Natural killer cell (primary cell): ENCODE measurements at regions not wholly inside any gene's neighbourhood (a gene's known extent, or its start where the extent isn't known, plus 50 kb on each side); places are given as distances from the start of the nearest gene placed in this dataset.

Source experiments
- ATAC-seq, 3 donors: fragments of 150-1000 bp in 2 of 3; fragments of 200-7000 bp in 1 of 3; cut with Tn5 transposase; 1 replicate in 1 of 3; 2 replicates in 2 of 3; pipeline ENCODE4 v1.10.0; 2021; ENCODE audit warnings: mild to moderate bottlenecking in 2 of 3, moderate library complexity in 2 of 3
- DNase-seq, 2 donors: peaks; one replicate each; pipeline versions ENCODE4 v3.0.0 to v3.0.0-alpha.2; 2013 to 2021; ENCODE audit warnings: mixed read lengths in 1 of 2
- H3K27ac ChIP-seq: one replicate; pipeline ENCODE4 v1.5.1; 2013; ENCODE audit warnings: mild to moderate bottlenecking, low read length
- H3K27me3 ChIP-seq: one replicate; pipeline ENCODE4 v1.6.1; 2013; ENCODE audit warnings: low read length; ENCODE audit not compliant: control insufficient read depth, insufficient read depth
- H3K36me3 ChIP-seq: one replicate; pipeline ENCODE4 v1.6.1; 2013; ENCODE audit warnings: low read length; ENCODE audit not compliant: control insufficient read depth, insufficient read depth
- H3K4me1 ChIP-seq: one replicate; pipeline ENCODE4 v1.6.1; 2013; ENCODE audit warnings: low read length; ENCODE audit not compliant: control insufficient read depth, insufficient read depth
- H3K4me3 ChIP-seq: one replicate; pipeline ENCODE4 v1.5.1; 2013; ENCODE audit warnings: low read length
- H3K9me3 ChIP-seq: one replicate; pipeline ENCODE4 v1.6.1; 2013; ENCODE audit warnings: low read length; ENCODE audit not compliant: control insufficient read depth, insufficient read depth
- H3K27ac Mint-ChIP-seq, 2 donors: one replicate each; pipeline ENCODE4 v1.8.0; 2022; ENCODE audit warnings: mild to moderate bottlenecking in 2 of 2, mixed read lengths in 2 of 2, moderate library complexity in 1 of 2
- H3K27me3 Mint-ChIP-seq, 2 donors: one replicate each; pipeline ENCODE4 v1.8.0; 2022; ENCODE audit warnings: low read depth in 2 of 2, mixed read lengths in 2 of 2
- H3K36me3 Mint-ChIP-seq: one replicate; pipeline ENCODE4 v1.8.0; 2022; ENCODE audit warnings: mixed read lengths
- H3K4me1 Mint-ChIP-seq, 2 donors: one replicate each; pipeline ENCODE4 v1.8.0; 2022; ENCODE audit warnings: mixed read lengths in 2 of 2
- H3K4me3 Mint-ChIP-seq: one replicate; pipeline ENCODE4 v1.8.0; 2022; ENCODE audit warnings: mild to moderate bottlenecking, moderate library complexity, mixed read lengths
- H3K9me3 Mint-ChIP-seq, 2 donors: one replicate each; pipeline ENCODE4 v1.8.0; 2022; ENCODE audit warnings: mixed read lengths in 2 of 2
- CTCF ChIP-seq: fragments of 200-600 bp; IDR thresholded peaks from one replicate; pipeline ENCODE4 v1.8.0; 2022; ENCODE audit warnings: antibody characterized with exemption
- WGBS: methylation state at CpG from one replicate; pipeline ENCODE4 v1.1.7; 2013; ENCODE audit warnings: missing lambda C conversion rate; ENCODE audit not compliant: insufficient coverage; 5-methylcytosine and 5-hydroxymethylcytosine counted together
- intact Hi-C: fragments of 100-400 bp; cut with micrococcal nuclease; formaldehyde crosslinking; loops from one replicate; pipeline ENCODE4 v1.14.2; 2022

- no peak overlapping the region for H3K27ac Mint-ChIP-seq
- no peak overlapping the region for H3K4me3 Mint-ChIP-seq
- peaks cover 6 to 7% of the 10 kb centered on the region in 2 donors for H3K9me3 Mint-ChIP-seq
- DNase-seq (no peak), ATAC-seq (no peak)
- no peak overlapping the region for H3K27ac ChIP-seq
- H3K4me3 ChIP-seq = no peak overlapping the region
- no peaks in the 10 kb centered on the region for H3K4me1 Mint-ChIP-seq
- no peaks in the 10 kb centered on the region for H3K27me3 ChIP-seq
- WGBS = 80% methylated on average over 3 of the region's 4 CpGs
- no peaks in the 10 kb centered on the region for H3K4me1 ChIP-seq
- no peaks in the 10 kb centered on the region for H3K9me3 ChIP-seq
- H3K36me3 ChIP-seq = no peaks in the 10 kb centered on the region
- no peaks in the 10 kb centered on the region for H3K27me3 Mint-ChIP-seq
- intact Hi-C loops = no loop called here
- H3K36me3 Mint-ChIP-seq = no peaks in the 10 kb centered on the region
- TF ChIP-seq CTCF = no peak
Observed at GRCh38 chr1:219741011-219741970, 128.4 kb upstream of the ZC3H11B start.

GRCh38 chr1:219733511-219734174 lies 120.7 kb upstream of the ZC3H11B start:
- Mint-ChIP-seq H3K4me3 (no peak overlapping the region), H3K27ac (no peak overlapping the region), H3K36me3 (no peaks in the 10 kb centered on the region), H3K4me1 (no peaks in the 10 kb centered on the region), H3K27me3 (no peaks in the 10 kb centered on the region), H3K9me3 (peaks cover 13 to 14% of the 10 kb centered on the region in 2 donors)
- DNase-seq = no peak
- H3K27ac ChIP-seq = no peak overlapping the region
- no peak overlapping the region for H3K4me3 ChIP-seq
- WGBS = 66% methylated on average over 3 of the region's 5 CpGs
- H3K9me3 ChIP-seq = no peaks in the 10 kb centered on the region
- TF ChIP-seq CTCF = no peak
- no peaks in the 10 kb centered on the region for H3K27me3 ChIP-seq
- no peaks in the 10 kb centered on the region for H3K36me3 ChIP-seq
- intact Hi-C loops = no loop called here
- no peaks in the 10 kb centered on the region for H3K4me1 ChIP-seq
- no peak for ATAC-seq

- no peak for ATAC-seq
- Mint-ChIP-seq H3K27me3 (no peaks in the 10 kb centered on the region), H3K27ac (no peak overlapping the region), H3K4me1 (no peaks in the 10 kb centered on the region), H3K9me3 (peaks cover 13 to 14% of the 10 kb centered on the region in 2 donors), H3K36me3 (no peaks in the 10 kb centered on the region), H3K4me3 (no peak overlapping the region)
- Histone ChIP-seq H3K27me3 (no peaks in the 10 kb centered on the region), H3K9me3 (no peaks in the 10 kb centered on the region), H3K27ac (no peak overlapping the region), H3K36me3 (no peaks in the 10 kb centered on the region), H3K4me1 (no peaks in the 10 kb centered on the region), H3K4me3 (no peak overlapping the region)
- no peak for TF ChIP-seq CTCF
- intact Hi-C loops = no loop called here
- 89% methylated on average over 2 of the region's 2 CpGs for WGBS
- no peak for DNase-seq
Observed at GRCh38 chr1:219732814-219733491, 120.0 kb upstream of the ZC3H11B start.
